Glomerular endothelial cell (primary cell): ENCODE measurements at regions not wholly inside any gene's neighbourhood (a gene's known extent, or its start where the extent isn't known, plus 50 kb on each side); places are given as distances from the start of the nearest gene placed in this dataset.

Experiments used
- DNase-seq: peaks from one replicate; pipeline ENCODE4 v3.0.0-alpha.2; 2011; ENCODE audit warnings: low read depth, low spot score; ENCODE audit errors: extremely low read depth

DNA sequence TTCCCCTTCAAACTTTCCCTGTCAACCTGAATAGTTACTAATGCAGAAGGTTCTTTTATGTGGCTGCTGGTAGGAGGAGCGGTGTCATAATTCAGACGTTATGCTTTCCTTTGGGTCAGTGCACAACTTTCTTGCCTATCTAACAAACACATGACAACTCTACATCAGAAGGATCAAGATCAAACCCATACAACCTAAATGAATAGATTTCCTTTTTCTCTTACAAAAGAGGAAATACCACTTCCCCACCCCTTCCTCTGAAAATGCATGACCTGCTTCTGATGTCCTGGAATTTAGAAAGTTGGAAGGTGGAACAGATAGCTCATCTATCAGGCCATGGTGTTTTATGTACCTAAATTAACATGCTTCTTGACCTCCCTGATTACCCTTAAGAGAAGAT, 75.7 kb upstream of the ADGRL4 start:
- DNase-seq, result no peak

DNA sequence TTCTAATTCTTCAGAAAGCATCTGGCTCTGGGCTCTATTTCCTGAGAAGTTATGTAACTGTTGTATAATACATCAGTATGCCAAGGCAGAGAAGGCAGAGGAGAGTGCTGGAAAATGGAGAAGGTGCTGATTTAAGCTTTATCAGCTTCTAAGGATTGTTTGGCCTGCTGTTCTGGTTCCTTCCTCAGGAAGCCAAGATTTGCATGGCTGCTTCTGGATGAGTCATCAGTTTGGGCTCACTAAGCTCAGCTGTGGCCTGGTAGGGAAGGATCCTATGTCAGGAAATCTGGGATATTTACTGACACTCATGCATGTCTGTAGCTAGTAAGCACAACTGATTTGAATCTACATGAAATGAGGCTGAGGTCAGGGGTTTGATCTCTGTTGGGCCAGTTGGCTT, 73.2 kb upstream of the ADGRL4 start:
- DNase-seq, result peak; percentile 99

DNA sequence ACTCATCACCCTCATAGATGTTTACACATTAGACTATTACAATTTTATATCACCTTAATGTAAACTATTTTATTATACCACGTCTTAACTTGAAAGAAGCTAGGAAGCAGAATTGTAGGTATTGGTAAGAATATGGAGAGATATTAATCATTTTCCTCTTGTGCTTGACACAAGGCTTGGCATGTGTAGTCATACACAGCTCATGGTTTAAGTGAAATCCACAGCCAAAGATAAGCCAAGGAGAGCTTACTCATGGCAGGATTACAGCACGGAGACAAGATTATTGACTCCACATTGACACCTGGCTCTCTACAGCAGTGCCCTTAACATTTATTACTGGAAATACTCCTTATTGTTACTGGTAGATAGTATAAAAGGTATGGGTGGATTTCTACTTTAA, 68.4 kb upstream of the ADGRL4 start:
- no peak for DNase-seq

DNA sequence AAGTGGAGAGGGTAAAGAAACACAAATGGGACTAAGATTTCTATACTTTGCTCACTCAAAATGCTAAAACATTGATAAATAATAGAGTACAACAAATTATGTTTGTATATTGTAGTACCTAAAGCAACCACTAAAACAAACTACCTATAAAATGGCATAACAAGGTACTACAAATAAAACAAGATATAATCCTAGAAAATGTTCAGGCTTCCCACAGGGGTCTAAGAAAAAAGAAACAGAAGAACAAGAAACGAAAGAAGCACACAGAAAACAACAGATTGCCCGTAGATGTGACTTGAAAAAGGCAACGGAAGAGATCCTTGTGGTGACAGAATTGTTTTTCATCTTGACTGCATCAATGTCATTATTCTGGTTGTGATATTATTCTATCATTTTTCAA, 63.3 kb upstream of the ADGRL4 start:
- DNase-seq, result no peak

DNA sequence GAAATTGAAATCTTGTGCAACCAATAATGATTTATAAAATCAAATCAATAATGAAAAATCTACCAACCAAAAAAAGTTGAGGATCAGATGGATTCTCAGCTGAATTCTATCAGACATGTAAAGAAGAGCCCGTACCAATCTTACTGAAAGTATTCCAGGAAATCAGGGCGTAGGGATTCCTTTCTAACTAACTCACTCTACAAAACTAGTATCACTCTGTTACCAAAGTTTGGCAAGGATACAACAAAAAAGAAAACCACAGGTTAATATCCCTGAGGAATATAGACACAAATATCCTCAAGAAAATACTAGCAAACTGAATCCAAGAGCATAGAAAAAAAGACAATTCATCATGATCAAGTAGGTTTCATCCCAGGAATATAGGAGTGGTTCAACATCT, 52.8 kb upstream of the ADGRL4 start:
- no peak for DNase-seq
